Esophagus muscularis mucosa (tissue), 4 donors: ENCODE measurements at regions not wholly inside any gene's neighbourhood (a gene's known extent, or its start where the extent isn't known, plus 50 kb on each side); places are given as distances from the start of the nearest gene placed in this dataset.

Experiments used
- DNase-seq: peaks from one replicate; pipeline ENCODE4 v3.0.0-alpha.2; 2017; ENCODE audit errors: extremely low spot score
- H3K27ac ChIP-seq, 4 donors: fragments of 200-600 bp; sonication (generic); replicated peaks in 1 of 4; 1 replicate in 3 of 4; 2 replicates in 1 of 4; pipeline ENCODE4 v1.5.1; 2016 to 2019; ENCODE audit warnings: mild to moderate bottlenecking in 1 of 4
- H3K27me3 ChIP-seq, 4 donors: fragments of 200-600 bp; sonication (generic); one replicate each; pipeline versions ENCODE4 v1.5.1 to v1.6.0; 2016 to 2019
- H3K36me3 ChIP-seq, 4 donors: fragments of 200-600 bp; sonication (generic); one replicate each; pipeline ENCODE4 v1.5.1; 2016 to 2019
- H3K4me1 ChIP-seq, 4 donors: fragments of 200-600 bp; sonication (generic); one replicate each; pipeline ENCODE4 v1.5.1; 2016 to 2019
- H3K4me3 ChIP-seq, 4 donors: fragments of 200-600 bp; sonication (generic); 1 replicate in 2 of 4; 2 replicates in 2 of 4; pipeline ENCODE4 v1.5.1; 2016 to 2019; ENCODE audit warnings: mild to moderate bottlenecking in 4 of 4, moderate library complexity in 1 of 4
- H3K9me3 ChIP-seq, 4 donors: fragments of 200-600 bp; sonication (generic); 1 replicate in 3 of 4; 2 replicates in 1 of 4; pipeline ENCODE4 v1.5.1; 2016 to 2019
- CTCF ChIP-seq, 3 experiments: fragments of 200-600 bp in 2 of 3; fragments of 450-650 bp in 1 of 3; sonication (generic) in 2 of 3; IDR thresholded peaks; one replicate each; pipeline ENCODE4 v1.5.1; 2017 to 2019; ENCODE audit warnings: antibody characterized with exemption in 3 of 3, mild to moderate bottlenecking in 2 of 3, moderate library complexity in 1 of 3
- EP300 ChIP-seq: sonication (generic); formaldehyde crosslinking; IDR thresholded peaks from one replicate; pipeline ENCODE4 v1.6.1; 2017; ENCODE audit warnings: antibody characterized with exemption
- POLR2A ChIP-seq: fragments of 450-650 bp; IDR thresholded peaks from one replicate; pipeline ENCODE4 v1.6.1; 2017; ENCODE audit warnings: antibody characterized with exemption, moderate library complexity, mild to moderate bottlenecking, low read depth
- POLR2AphosphoS5 ChIP-seq, 2 donors: sonication (generic); formaldehyde crosslinking; IDR thresholded peaks; one replicate each; pipeline ENCODE4 v1.6.1; 2017; ENCODE audit warnings: antibody characterized with exemption in 2 of 2
- whole genome bisulfite sequencing: methylation state at CpG from one replicate; pipeline ENCODE4 v1.1.5; 2018; 5-methylcytosine and 5-hydroxymethylcytosine counted together
- intact Hi-C: fragments of 100-400 bp; cut with DNase I; formaldehyde crosslinking; loops from one replicate; pipeline ENCODE4 v1.15.1; 2023

- Histone ChIP-seq H3K4me1 (no peaks in the 10 kb centered on the region), H3K27me3 (no peaks in the 10 kb centered on the region), H3K4me3 (no peak overlapping the region), H3K27ac (no peak overlapping the region), H3K9me3 (no peaks in the 10 kb centered on the region), H3K36me3 (no peaks in the 10 kb centered on the region)
- intact Hi-C loops, result no loop called here
- 89% methylated on average over 3 of the region's 3 CpGs for WGBS
- DNase-seq, result no peak
- TF ChIP-seq EP300, result no peak
- TF ChIP-seq POLR2AphosphoS5 (IDR thresholded peaks at IDR 0.05), result no peak
- no peak for TF ChIP-seq POLR2A
- no peak for TF ChIP-seq CTCF (IDR thresholded peaks at IDR 0.05)
Observed at GRCh38 chrX:35339796-35340195, 397.2 kb downstream of the FAM47B start.

GRCh38 chrX:35340465-35340864 lies 397.9 kb downstream of the FAM47B start:
- Histone ChIP-seq H3K27ac (no peak overlapping the region), H3K4me3 (no peak overlapping the region), H3K36me3 (no peaks in the 10 kb centered on the region), H3K27me3 (no peaks in the 10 kb centered on the region), H3K4me1 (no peaks in the 10 kb centered on the region), H3K9me3 (no peaks in the 10 kb centered on the region)
- TF ChIP-seq POLR2AphosphoS5 (IDR thresholded peaks at IDR 0.05) (no peak), POLR2A (no peak), CTCF (IDR thresholded peaks at IDR 0.05) (no peak), EP300 (no peak)
- WGBS, result 60% methylated on average over 1 of the region's 1 CpG
- intact Hi-C loops, result no loop called here
- DNase-seq, result no peak

GRCh38 chrX:35351212-35351611 lies 408.6 kb downstream of the FAM47B start:
- Histone ChIP-seq H3K27me3 (no peaks in the 10 kb centered on the region), H3K4me1 (no peaks in the 10 kb centered on the region), H3K9me3 (no peaks in the 10 kb centered on the region), H3K36me3 (no peaks in the 10 kb centered on the region), H3K27ac (no peak overlapping the region), H3K4me3 (no peak overlapping the region)
- no peak for DNase-seq
- TF ChIP-seq POLR2AphosphoS5 (IDR thresholded peaks at IDR 0.05), result no peak
- TF ChIP-seq EP300, result no peak
- TF ChIP-seq CTCF (IDR thresholded peaks at IDR 0.05), result no peak
- TF ChIP-seq POLR2A, result no peak
- intact Hi-C loops, result no loop called here
- WGBS, result 48% methylated on average over 1 of the region's 1 CpG

- no peak for DNase-seq
- no peaks in the 10 kb centered on the region for H3K4me1 ChIP-seq
- intact Hi-C loops, result no loop called here
- no peak overlapping the region for H3K27ac ChIP-seq
- no peak for TF ChIP-seq CTCF (IDR thresholded peaks at IDR 0.05)
- TF ChIP-seq POLR2A, result no peak
- TF ChIP-seq EP300, result no peak
- no peak for TF ChIP-seq POLR2AphosphoS5 (IDR thresholded peaks at IDR 0.05)
- H3K36me3 ChIP-seq, result no peaks in the 10 kb centered on the region
- WGBS, result 73% methylated on average over 5 of the region's 5 CpGs
- no peak overlapping the region for H3K4me3 ChIP-seq
- H3K27me3 ChIP-seq, result no peaks in the 10 kb centered on the region
- peaks cover 0 to 4% (median 0%) of the 10 kb centered on the region in 4 donors for H3K9me3 ChIP-seq
Observed at GRCh38 chrX:35351795-35352483, 409.3 kb downstream of the FAM47B start.

GRCh38 chrX:35357656-35358055 lies 415.1 kb downstream of the FAM47B start:
- Histone ChIP-seq H3K27ac (no peak overlapping the region), H3K36me3 (no peaks in the 10 kb centered on the region), H3K9me3 (peaks cover 0 to 8% (median 0%) of the 10 kb centered on the region in 4 donors), H3K27me3 (no peaks in the 10 kb centered on the region), H3K4me1 (no peaks in the 10 kb centered on the region), H3K4me3 (no peak overlapping the region)
- 58% methylated on average over 3 of the region's 3 CpGs for WGBS
- TF ChIP-seq EP300 (no peak), POLR2A (no peak), POLR2AphosphoS5 (IDR thresholded peaks at IDR 0.05) (no peak), CTCF (IDR thresholded peaks at IDR 0.05) (no peak)
- DNase-seq, result no peak
- intact Hi-C loops, result no loop called here
